Neural cell (in vitro differentiated cells): ENCODE measurements at regions not wholly inside any gene's neighbourhood (a gene's known extent, or its start where the extent isn't known, plus 50 kb on each side); places are given as distances from the start of the nearest gene placed in this dataset.

Experiments used
- TAF1 ChIP-seq: IDR thresholded peaks from 2 replicates; pipeline ENCODE4 v1.6.1; 2012; ENCODE audit warnings: low read depth
- TF ChIP-seq, protein P1 (sequence below): fragments of 450-650 bp; IDR thresholded peaks from 2 replicates; pipeline ENCODE4 v1.5.1; 2014; ENCODE audit warnings: antibody characterized with exemption, mild to moderate bottlenecking, moderate library complexity; ENCODE audit not compliant: poor library complexity, severe bottlenecking
- TF ChIP-seq, protein P2 (sequence below): IDR thresholded peaks from 2 replicates; pipeline ENCODE4 v1.6.1; 2012; ENCODE audit warnings: borderline replicate concordance

DNA sequence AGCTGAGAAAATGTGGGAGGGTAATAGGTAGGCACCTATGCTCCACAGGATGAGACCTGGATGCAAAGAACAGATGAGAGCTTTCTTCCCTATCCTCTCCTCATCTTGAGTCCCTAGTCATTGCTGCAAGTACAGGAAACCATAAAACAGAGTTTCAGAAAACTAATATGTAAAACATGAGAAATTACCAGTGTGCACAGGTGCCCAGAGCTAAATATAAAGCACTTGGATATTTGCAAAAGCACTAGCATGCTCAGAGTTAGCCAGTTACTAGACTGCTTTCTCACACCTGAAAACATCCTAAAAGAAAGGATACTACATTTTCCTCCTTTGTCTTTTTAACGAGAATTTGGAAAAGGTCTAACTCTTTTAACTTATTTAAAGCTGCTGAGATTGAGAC is 324.3 kb downstream of the DAD1 start:
- TF ChIP-seq, protein P1, sequence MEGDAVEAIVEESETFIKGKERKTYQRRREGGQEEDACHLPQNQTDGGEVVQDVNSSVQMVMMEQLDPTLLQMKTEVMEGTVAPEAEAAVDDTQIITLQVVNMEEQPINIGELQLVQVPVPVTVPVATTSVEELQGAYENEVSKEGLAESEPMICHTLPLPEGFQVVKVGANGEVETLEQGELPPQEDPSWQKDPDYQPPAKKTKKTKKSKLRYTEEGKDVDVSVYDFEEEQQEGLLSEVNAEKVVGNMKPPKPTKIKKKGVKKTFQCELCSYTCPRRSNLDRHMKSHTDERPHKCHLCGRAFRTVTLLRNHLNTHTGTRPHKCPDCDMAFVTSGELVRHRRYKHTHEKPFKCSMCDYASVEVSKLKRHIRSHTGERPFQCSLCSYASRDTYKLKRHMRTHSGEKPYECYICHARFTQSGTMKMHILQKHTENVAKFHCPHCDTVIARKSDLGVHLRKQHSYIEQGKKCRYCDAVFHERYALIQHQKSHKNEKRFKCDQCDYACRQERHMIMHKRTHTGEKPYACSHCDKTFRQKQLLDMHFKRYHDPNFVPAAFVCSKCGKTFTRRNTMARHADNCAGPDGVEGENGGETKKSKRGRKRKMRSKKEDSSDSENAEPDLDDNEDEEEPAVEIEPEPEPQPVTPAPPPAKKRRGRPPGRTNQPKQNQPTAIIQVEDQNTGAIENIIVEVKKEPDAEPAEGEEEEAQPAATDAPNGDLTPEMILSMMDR = no peak
- TF ChIP-seq, protein P2, sequence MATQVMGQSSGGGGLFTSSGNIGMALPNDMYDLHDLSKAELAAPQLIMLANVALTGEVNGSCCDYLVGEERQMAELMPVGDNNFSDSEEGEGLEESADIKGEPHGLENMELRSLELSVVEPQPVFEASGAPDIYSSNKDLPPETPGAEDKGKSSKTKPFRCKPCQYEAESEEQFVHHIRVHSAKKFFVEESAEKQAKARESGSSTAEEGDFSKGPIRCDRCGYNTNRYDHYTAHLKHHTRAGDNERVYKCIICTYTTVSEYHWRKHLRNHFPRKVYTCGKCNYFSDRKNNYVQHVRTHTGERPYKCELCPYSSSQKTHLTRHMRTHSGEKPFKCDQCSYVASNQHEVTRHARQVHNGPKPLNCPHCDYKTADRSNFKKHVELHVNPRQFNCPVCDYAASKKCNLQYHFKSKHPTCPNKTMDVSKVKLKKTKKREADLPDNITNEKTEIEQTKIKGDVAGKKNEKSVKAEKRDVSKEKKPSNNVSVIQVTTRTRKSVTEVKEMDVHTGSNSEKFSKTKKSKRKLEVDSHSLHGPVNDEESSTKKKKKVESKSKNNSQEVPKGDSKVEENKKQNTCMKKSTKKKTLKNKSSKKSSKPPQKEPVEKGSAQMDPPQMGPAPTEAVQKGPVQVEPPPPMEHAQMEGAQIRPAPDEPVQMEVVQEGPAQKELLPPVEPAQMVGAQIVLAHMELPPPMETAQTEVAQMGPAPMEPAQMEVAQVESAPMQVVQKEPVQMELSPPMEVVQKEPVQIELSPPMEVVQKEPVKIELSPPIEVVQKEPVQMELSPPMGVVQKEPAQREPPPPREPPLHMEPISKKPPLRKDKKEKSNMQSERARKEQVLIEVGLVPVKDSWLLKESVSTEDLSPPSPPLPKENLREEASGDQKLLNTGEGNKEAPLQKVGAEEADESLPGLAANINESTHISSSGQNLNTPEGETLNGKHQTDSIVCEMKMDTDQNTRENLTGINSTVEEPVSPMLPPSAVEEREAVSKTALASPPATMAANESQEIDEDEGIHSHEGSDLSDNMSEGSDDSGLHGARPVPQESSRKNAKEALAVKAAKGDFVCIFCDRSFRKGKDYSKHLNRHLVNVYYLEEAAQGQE = no peak
- TF ChIP-seq TAF1 = no peak
